DMS53 treated with DMSO at 0.1 percent for 48 hours (cell line): ENCODE measurements at regions not wholly inside any gene's neighbourhood (a gene's known extent, or its start where the extent isn't known, plus 50 kb on each side); places are given as distances from the start of the nearest gene placed in this dataset.
"Not testable (repeated sequence)": the region's sequence is repeated elsewhere in the genome, so short reads cannot be mapped to it uniquely, and the experiment has no call there.

ENCODE experiments used
- DNase-seq: peaks from one replicate; lab custom pipeline; 2025; ENCODE audit not compliant: unreplicated experiment; lab: John Stamatoyannopoulos, UW

GRCh38 chr13:107827840-107828549, 387.3 kb downstream of the LIG4 start:
- no peak for DNase-seq

- no peak for DNase-seq
These were observed 390.7 kb downstream of the LIG4 start for GRCh38 chr13:107824635-107825034.

- no peak for DNase-seq
These were observed 393.3 kb downstream of the LIG4 start for GRCh38 chr13:107822006-107822405.

- DNase-seq, result no peak
These were observed 393.8 kb downstream of the LIG4 start for GRCh38 chr13:107821492-107821891.

GRCh38 chr13:107819071-107819470, 396.3 kb downstream of the LIG4 start:
- DNase-seq, result peak; percentile 3

- no peak for DNase-seq
These were observed 397.6 kb downstream of the LIG4 start for GRCh38 chr13:107817647-107818287.

- no peak for DNase-seq
These were observed 403.3 kb downstream of the LIG4 start for GRCh38 chr13:107812014-107812412.

- no peak for DNase-seq
These were observed 403.9 kb downstream of the LIG4 start for GRCh38 chr13:107811233-107812013.

GRCh38 chr13:107809125-107809524, 406.2 kb downstream of the LIG4 start:
- no peak for DNase-seq

GRCh38 chr13:107808389-107808788, 406.9 kb downstream of the LIG4 start:
- no peak for DNase-seq

- DNase-seq, result no peak
These were observed 407.8 kb downstream of the LIG4 start for GRCh38 chr13:107807306-107808073.

- no peak for DNase-seq
These were observed 408.6 kb downstream of the LIG4 start for GRCh38 chr13:107806726-107807125.

GRCh38 chr13:107803822-107804495, 411.4 kb downstream of the LIG4 start:
- no peak for DNase-seq

GRCh38 chr13:107801621-107802020, 413.7 kb downstream of the LIG4 start:
- no peak for DNase-seq

- DNase-seq, result peak; percentile 19
These were observed 416.3 kb downstream of the LIG4 start for GRCh38 chr13:107799001-107799400.

GRCh38 chr13:107790397-107790796, 424.9 kb downstream of the LIG4 start:
- DNase-seq, result no peak

GRCh38 chr13:107788464-107789165, 426.7 kb downstream of the LIG4 start:
- DNase-seq, result no peak

- not testable (repeated sequence) for DNase-seq
These were observed 432.7 kb downstream of the LIG4 start for GRCh38 chr13:107782646-107783045.

GRCh38 chr13:107778094-107778493, 437.2 kb downstream of the LIG4 start:
- no peak for DNase-seq

GRCh38 chr13:107770541-107770940, 444.8 kb downstream of the LIG4 start:
- DNase-seq, result no peak
